Brain pericyte (primary cell): ENCODE measurements at regions not wholly inside any gene's neighbourhood (a gene's known extent, or its start where the extent isn't known, plus 50 kb on each side); places are given as distances from the start of the nearest gene placed in this dataset.

Experiments used
- DNase-seq: peaks from one replicate; pipeline ENCODE4 v3.0.0-alpha.2; 2012; ENCODE audit warnings: low read depth, low spot score

- DNase-seq = no peak
These were observed 209.8 kb upstream of the POU2AF2 start for GRCh38 chr11:111035746-111036145.

- DNase-seq = no peak
These were observed 219.3 kb upstream of the POU2AF2 start for GRCh38 chr11:111026241-111026640.

GRCh38 chr11:111021131-111021530 lies 224.4 kb upstream of the POU2AF2 start:
- peak; percentile 29 for DNase-seq

DNA sequence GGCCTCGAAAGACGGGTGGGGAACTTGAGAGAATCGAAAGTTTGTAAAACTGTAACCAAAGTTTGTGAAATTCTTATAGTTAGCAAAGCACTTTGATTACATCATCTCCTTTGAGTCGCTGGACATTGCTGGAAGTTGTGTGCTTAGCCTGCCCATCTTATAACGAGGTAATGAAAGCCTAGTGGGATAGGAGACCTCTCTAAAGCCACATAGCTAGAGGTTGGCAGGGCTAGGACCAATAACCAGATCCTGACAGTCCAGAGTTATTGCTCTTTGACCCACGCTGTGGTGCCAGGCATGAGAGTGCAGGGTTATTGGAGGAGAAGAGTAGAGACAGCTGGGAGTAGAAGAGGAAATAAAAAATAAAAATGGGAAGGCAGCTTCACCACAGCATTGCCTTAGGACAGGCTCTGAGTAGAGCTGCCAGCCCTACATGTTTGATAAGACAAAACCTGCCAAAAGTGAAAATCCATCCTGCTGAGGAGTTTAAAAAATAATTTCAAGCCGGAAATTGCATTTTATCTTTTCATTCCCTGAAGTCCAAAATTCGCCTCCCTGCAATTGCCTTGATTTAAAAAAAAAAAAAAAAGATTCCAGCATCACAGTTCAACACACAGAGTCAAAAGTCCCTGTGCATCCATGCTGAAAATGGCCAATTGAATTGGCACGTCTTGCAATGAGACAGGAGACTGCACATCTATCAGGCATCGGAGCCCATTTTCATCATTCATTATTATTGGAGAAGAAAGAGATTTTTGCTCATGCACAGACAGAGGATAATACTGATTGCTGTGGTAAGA lies 225.5 kb upstream of the POU2AF2 start:
- DNase-seq = no peak

DNA sequence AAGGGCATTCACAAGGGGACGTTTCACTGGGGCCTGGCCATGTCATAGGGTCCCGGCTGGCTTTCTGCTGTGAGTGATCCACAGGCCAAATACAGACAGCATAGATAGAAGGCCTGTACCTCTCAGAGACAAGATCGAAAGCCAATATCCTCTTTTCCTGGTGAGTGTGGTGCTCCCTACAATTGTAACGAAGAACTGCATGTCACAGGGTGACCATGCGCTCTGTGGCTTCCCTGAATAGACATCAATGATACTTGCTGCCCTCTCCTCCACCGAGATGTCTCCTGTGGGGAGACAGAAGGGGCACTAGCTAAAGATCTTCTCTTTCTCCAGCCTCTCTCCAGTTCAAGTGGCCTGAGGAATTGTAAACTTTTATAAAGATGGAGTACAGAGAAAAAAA lies 226.1 kb upstream of the POU2AF2 start:
- DNase-seq = no peak

- DNase-seq = no peak
These were observed 227.0 kb upstream of the POU2AF2 start for GRCh38 chr11:111018566-111018965.

DNA sequence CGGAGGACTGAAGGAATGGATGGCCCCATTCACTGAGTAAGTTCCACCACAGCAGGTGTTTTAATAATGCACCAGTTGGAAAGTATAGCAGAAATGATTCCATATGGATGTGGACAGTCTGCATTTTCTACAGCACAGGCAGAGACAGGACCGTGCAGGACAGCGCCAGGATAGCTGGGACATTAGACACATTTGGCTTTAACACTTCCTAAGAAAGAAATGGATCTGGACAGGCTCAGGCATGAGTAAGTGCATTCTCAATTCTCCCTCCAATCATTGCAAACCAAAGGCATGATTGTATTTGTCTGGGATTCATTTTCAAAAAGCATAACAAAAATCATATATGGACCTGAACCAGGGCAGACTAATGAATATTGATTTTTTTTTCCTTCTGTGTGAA lies 233.0 kb upstream of the POU2AF2 start:
- DNase-seq = no peak

- no peak for DNase-seq
These were observed 234.3 kb upstream of the POU2AF2 start for GRCh38 chr11:111011275-111011594.

DNA sequence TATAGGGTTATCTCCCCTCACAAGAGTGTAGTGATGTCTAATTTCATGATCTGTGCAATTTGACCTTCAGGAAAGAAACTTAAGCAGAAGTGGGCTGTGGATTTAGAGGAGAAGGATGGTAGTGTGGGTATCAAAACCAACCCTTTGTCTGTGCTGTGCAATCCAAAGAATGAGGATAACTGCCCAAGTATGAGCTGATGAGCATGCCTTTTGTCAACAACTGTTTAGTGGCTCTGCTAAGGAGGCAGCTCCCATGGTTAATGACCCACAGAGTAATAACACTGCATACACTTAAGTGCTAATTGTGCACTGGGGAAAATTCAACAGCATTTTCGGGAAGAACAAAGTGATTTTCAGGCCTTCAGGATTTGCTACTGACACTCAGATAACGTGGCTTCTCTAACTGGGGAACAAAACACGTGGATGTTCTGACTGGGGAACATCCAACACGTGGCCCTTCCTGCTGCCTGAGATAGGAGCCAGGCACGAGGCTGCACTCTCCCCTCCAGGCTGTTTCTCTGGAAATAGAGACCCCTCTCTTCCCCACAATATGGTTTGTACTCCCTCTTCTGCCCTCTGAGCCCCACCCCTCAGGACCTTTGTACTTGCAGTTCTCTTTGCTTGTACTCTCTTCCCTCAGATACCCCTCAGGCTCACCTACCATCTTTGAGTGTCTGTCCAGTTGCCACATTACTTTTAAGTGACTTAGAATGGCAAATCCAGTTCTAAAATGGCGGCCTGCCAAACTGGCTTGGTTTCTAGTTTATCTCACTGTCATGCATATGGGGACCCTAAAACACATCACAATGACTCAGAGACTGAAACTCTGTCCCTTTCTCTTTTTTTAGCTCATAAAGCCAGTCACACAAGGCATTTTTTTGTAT lies 234.9 kb upstream of the POU2AF2 start:
- no peak for DNase-seq

GRCh38 chr11:111006227-111006626 lies 239.3 kb upstream of the POU2AF2 start:
- DNase-seq = no peak

DNA sequence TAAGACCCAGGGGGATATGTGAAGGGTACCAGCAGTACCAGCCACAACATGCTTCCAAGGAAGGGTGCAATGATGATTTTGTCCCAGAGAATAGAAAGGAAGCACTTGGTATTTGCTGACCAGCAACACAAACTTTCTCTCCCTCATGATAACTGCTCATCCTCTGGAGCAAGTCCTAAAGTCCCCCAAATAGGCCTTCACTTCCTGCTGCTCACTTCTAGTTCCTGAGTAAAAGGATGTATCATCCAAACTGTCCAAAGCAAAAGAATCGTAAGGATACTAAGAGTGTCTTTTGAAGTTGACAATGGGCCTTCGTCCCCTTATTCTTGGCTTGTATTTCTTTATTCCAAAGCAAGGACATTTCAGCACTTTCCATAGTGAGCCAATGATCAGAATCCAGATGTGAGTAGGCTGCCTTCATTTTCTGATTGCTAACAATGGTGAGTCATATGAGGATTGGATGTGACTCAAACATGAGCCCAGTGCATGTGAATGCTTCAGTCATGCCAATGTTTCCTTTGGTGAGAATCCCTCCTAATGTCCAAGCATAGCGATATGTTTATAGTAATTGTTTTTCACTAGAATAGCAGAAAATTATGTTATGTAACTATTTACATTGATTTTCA lies 243.4 kb upstream of the POU2AF2 start:
- DNase-seq = no peak

DNA sequence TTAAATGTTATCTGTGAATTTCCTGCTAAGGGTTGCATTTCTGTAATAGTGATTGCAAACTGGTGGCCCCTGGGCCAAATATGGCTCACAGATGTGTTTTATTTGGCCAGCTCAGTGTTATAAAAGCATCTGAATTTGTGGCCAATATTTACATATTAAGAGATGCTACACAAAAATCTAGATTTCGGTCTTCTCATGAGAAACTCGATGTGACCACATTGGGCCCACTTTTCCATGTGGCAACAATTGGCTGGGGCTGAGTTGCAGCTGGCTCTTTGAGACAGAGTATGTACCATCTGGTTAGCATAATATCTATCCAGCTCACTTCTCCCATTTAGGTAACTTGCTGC lies 244.5 kb upstream of the POU2AF2 start:
- no peak for DNase-seq

DNA sequence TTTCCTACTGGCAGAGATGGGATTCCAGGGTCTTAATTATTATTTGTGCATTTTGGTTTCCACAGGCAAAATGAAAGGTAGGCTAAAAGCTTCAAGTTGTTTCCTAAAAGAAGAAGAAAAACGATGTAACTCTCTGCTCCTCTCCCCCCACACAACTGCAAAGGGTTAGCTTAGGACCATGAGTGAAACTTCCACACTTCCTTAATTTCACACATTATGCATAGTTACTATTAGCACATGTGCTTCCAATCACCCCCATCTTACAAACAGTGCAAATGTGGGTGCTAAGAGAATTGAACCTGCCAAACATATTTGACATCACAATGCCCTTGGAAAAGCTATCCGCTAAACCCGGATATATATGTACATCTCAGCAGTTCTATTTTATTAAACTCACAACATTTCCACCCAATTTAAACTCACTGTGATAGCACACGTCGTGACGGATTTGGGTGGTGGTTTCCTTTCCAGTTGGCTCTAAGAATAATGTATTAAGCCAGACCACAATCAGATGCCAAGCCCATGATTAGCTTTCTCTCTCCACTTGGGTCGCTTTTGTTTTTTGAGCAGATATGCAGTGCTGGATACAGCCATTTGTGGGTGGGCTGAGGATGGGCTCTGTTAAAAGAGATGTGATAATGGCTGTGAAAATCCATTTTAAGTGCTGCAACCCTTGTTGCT lies 245.0 kb upstream of the POU2AF2 start:
- no peak for DNase-seq

DNA sequence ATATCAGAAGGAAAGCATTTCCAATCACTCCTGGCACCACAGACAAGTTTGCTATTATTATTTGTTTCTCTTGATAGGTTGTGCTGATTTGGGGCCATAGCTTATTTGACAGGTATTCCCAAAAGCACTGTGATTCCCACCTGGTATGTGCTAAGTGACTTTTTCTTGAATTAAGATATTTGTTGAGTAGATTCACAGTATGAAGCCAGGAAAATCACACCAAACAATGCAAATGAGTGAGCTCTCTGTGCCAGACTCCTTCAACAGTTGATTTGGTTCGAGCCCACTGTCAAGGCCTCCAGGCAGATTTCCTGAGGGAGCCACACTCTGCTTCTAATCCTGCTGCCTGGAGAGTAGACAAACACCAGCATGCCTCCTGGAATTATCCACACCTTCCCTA lies 253.0 kb upstream of the POU2AF2 start:
- no peak for DNase-seq

- DNase-seq = no peak
These were observed 253.7 kb upstream of the POU2AF2 start for GRCh38 chr11:110991661-110992355.

DNA sequence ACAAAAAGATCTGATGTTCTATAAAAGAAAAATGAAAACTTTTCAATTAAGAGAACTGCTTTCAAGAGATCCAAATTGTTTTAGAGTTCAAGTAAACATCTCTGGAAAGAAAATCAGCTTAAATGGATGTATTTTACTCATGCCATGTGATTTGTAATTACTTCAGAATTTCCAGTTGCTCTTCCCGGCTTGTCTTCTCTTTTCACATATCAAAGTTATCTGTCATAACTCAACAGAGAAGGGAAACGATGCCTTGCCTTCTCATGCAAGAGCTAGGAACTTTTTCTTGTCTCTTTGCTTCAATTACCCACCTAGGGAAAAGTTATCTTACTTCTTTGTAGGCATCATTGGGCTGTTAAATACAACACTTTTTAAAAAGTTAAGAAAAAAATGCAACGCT lies 255.2 kb upstream of the POU2AF2 start:
- no peak for DNase-seq

- no peak for DNase-seq
These were observed 255.9 kb upstream of the POU2AF2 start for GRCh38 chr11:110989428-110990133.

DNA sequence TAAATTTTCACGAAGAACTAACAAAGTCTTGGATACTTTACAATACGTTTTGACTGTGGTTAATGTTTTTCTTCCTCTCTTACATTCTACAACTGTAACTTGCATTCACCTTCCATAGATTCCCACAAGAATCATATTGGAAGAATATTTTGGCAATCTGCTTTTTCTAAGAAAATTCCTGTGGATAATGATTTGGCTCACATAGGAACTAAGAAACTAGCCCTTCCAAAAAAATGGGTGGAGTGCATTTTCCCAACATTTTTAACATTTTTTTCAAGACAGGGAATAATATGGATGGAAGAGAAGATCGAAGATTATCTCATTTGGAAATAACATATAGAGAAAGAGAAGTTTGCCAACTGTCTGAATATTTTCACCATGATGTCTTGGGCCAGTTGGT lies 256.9 kb upstream of the POU2AF2 start:
- no peak for DNase-seq

DNA sequence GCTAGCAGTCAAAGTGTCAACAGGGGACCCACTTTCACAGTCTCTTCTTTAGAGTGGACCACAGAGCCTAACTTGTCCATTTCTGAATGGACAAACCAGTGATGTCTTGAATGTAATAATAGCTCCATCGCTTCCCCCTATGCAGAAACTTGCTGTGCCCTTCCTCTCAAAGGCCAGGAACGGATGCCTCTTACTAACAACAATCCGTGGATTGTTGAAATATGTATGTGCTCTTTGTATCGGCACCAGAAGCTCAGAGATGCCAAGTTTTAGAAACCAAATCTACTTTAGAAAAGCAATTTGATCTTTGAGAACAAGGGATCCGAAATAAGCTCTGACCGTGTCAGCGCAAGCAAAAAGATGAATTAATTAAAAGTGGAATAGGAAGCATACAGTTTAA lies 259.5 kb upstream of the POU2AF2 start:
- DNase-seq = no peak

GRCh38 chr11:110985547-110985946 lies 260.0 kb upstream of the POU2AF2 start:
- DNase-seq = no peak

DNA sequence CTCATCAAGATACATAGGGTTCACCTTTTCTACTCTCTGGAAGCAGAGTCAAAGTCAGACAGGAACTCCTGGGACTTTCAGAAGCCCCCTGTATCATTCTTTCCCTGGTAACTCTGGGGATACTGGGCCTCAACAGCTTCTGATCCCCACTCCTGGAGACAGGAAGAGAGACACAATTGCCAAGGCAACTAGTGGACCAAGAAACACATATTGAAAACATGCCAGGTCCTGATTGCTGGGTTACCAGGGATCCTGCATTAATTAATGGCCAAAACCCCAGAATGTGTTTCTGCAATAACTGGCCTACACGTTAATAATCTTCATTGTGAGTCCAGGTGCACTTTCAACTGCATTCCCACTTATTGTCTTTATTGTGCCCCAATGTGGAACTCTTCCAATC lies 260.8 kb upstream of the POU2AF2 start:
- DNase-seq = no peak
